ENCODE measurements at regions not wholly inside any gene's neighbourhood (a gene's known extent, or its start where the extent isn't known, plus 50 kb on each side); places are given as distances from the start of the nearest gene placed in this dataset.
"Not testable (repeated sequence)": the region's sequence is repeated elsewhere in the genome, so short reads cannot be mapped to it uniquely, and the experiment has no call there.

GRCh38 chr20:56730003-56730402 is 100.9 kb downstream of the TFAP2C start:
- DNase-seq = no peak

GRCh38 chr20:56730996-56731395 is 101.9 kb downstream of the TFAP2C start:
- DNase-seq = no peak

- no peak for DNase-seq
Measured at GRCh38 chr20:56731476-56731875, 102.4 kb downstream of the TFAP2C start.

GRCh38 chr20:56733967-56734366 is 104.9 kb downstream of the TFAP2C start:
- no peak for DNase-seq

GRCh38 chr20:56735084-56735642 is 106.1 kb downstream of the TFAP2C start:
- DNase-seq = no peak

- DNase-seq = no peak
Measured at GRCh38 chr20:56736285-56736857, 107.3 kb downstream of the TFAP2C start.

- not testable (repeated sequence) for DNase-seq
Measured at GRCh38 chr20:56744325-56744821, 115.3 kb downstream of the TFAP2C start.

- no peak for DNase-seq
Measured at GRCh38 chr20:56748476-56749377, 119.6 kb downstream of the TFAP2C start.

GRCh38 chr20:56750430-56750829 is 121.3 kb downstream of the TFAP2C start:
- no peak for DNase-seq

GRCh38 chr20:56752274-56752673 is 123.2 kb downstream of the TFAP2C start:
- no peak for DNase-seq

GRCh38 chr20:56755201-56755600 is 126.1 kb downstream of the TFAP2C start:
- no peak for DNase-seq

GRCh38 chr20:56756658-56757057 is 127.6 kb downstream of the TFAP2C start:
- not testable (repeated sequence) for DNase-seq

GRCh38 chr20:56758706-56759105 is 129.6 kb downstream of the TFAP2C start:
- DNase-seq = no peak

- no peak for DNase-seq
Measured at GRCh38 chr20:56759741-56760278, 130.7 kb downstream of the TFAP2C start.

- no peak for DNase-seq
Measured at GRCh38 chr20:56760610-56761009, 131.5 kb downstream of the TFAP2C start.

GRCh38 chr20:56761393-56761792 is 132.3 kb downstream of the TFAP2C start:
- DNase-seq = no peak

GRCh38 chr20:56762401-56762800 is 133.3 kb downstream of the TFAP2C start:
- no peak for DNase-seq

- DNase-seq = no peak
Measured at GRCh38 chr20:56762829-56763228, 133.7 kb downstream of the TFAP2C start.

GRCh38 chr20:56764671-56765070 is 135.6 kb downstream of the TFAP2C start:
- no peak for DNase-seq

- DNase-seq = no peak
Measured at GRCh38 chr20:56765172-56766073, 136.3 kb downstream of the TFAP2C start.

- no peak for DNase-seq
Measured at GRCh38 chr20:56766528-56766927, 137.4 kb downstream of the TFAP2C start.

- no peak for DNase-seq
Measured at GRCh38 chr20:56769921-56770600, 141.0 kb downstream of the TFAP2C start.
